HEK293 (cell line): ENCODE measurements at regions not wholly inside any gene's neighbourhood (a gene's known extent, or its start where the extent isn't known, plus 50 kb on each side); places are given as distances from the start of the nearest gene placed in this dataset.

ENCODE experiments used
- CTCF ChIA-PET: fragments of 350-600 bp; formaldehyde crosslinking; extraction: SDS; loops from one replicate; lab custom pipeline; 2021; ENCODE audit warnings: antibody characterized with exemption; lab: Yijun Ruan, JAX
- POLR2A ChIA-PET: fragments of 300-600 bp; formaldehyde crosslinking; extraction: SDS; loops from one replicate; lab custom pipeline; 2020; ENCODE audit warnings: antibody characterized with exemption, inconsistent platforms; lab: Yijun Ruan, JAX
- H3K27ac ChIP-seq: fragments of 200-500 bp; sonication (Bioruptor generic); 2 replicates; pipeline ENCODE4 v1.5.1; 2014; ENCODE audit warnings: low read depth, low read length, control low read depth, inconsistent platforms; ENCODE audit errors: extremely low read depth
- H3K36me3 ChIP-seq, 2 experiments: fragments of 200-500 bp in 1 of 2; sonication (Bioruptor generic) in 1 of 2; 1 replicate in 1 of 2; 2 replicates in 1 of 2; pipeline ENCODE4 v1.5.1; 2014 to 2017; ENCODE audit warnings: inconsistent platforms in 2 of 2, low read length in 2 of 2; ENCODE audit not compliant: control insufficient read depth in 2 of 2, insufficient read depth in 1 of 2
- H3K4me1 ChIP-seq: fragments of 200-500 bp; sonication (Bioruptor generic); 2 replicates; pipeline ENCODE4 v1.5.1; 2014; ENCODE audit warnings: mild to moderate bottlenecking, low read length, inconsistent platforms; ENCODE audit not compliant: control insufficient read depth, insufficient read depth
- H3K4me3 ChIP-seq: 2 replicates; pipeline ENCODE4 v1.5.1; 2011; ENCODE audit warnings: low read depth, mild to moderate bottlenecking, control low read depth, low read length, moderate library complexity
- H3K9me3 ChIP-seq: fragments of 200-500 bp; sonication (Bioruptor generic); 2 replicates; pipeline ENCODE4 v1.5.1; 2014; ENCODE audit warnings: low read depth, low read length, inconsistent platforms; ENCODE audit not compliant: control insufficient read depth, insufficient read depth
- BCL11B ChIP-seq: fragments of 450-650 bp; formaldehyde crosslinking; IDR thresholded peaks from 2 replicates; pipeline ENCODE4 v1.5.1; 2016; ENCODE audit warnings: low read depth, missing biosample characterization, missing genetic modification characterization
- MEIS1 ChIP-seq: sonication (generic); formaldehyde crosslinking; IDR thresholded peaks from 2 replicates; pipeline ENCODE4 v1.8.1; 2022; ENCODE audit warnings: missing genetic modification reagents, mild to moderate bottlenecking, borderline replicate concordance
- OVOL3 ChIP-seq: fragments of 450-650 bp; formaldehyde crosslinking; IDR thresholded peaks from 2 replicates; pipeline ENCODE4 v1.5.1; 2016; ENCODE audit warnings: missing biosample characterization, missing genetic modification characterization
- ZBTB49 ChIP-seq: fragments of 450-650 bp; formaldehyde crosslinking; IDR thresholded peaks from 2 replicates; pipeline ENCODE4 v1.5.1; 2016; ENCODE audit warnings: missing biosample characterization, missing genetic modification characterization, low read depth
- ZFP3 ChIP-seq: fragments of 450-650 bp; formaldehyde crosslinking; IDR thresholded peaks from 2 replicates; pipeline ENCODE4 v1.5.1; 2016; ENCODE audit warnings: low read depth, missing biosample characterization, missing genetic modification characterization
- ZNF10 ChIP-seq: fragments of 450-650 bp; formaldehyde crosslinking; IDR thresholded peaks from 2 replicates; pipeline ENCODE4 v1.5.1; 2017; ENCODE audit warnings: missing biosample characterization, missing genetic modification characterization
- ZNF155 ChIP-seq: fragments of 450-650 bp; formaldehyde crosslinking; IDR thresholded peaks from 2 replicates; pipeline ENCODE4 v1.5.1; 2016; ENCODE audit warnings: missing biosample characterization, missing genetic modification characterization
- ZNF174 ChIP-seq: fragments of 450-650 bp; formaldehyde crosslinking; IDR thresholded peaks from 2 replicates; pipeline ENCODE4 v1.5.0; 2017; ENCODE audit warnings: missing biosample characterization, mild to moderate bottlenecking, missing genetic modification characterization
- ZNF23 ChIP-seq: fragments of 450-650 bp; formaldehyde crosslinking; IDR thresholded peaks from 2 replicates; pipeline ENCODE4 v1.5.1; 2016; ENCODE audit warnings: missing biosample characterization, missing genetic modification characterization, borderline replicate concordance
- ZNF292 ChIP-seq: fragments of 450-650 bp; formaldehyde crosslinking; IDR thresholded peaks from 2 replicates; pipeline ENCODE4 v1.5.1; 2016; ENCODE audit warnings: low read depth, missing biosample characterization, missing genetic modification characterization, borderline replicate concordance
- ZNF324 ChIP-seq: fragments of 450-650 bp; formaldehyde crosslinking; IDR thresholded peaks from 2 replicates; pipeline ENCODE4 v1.5.1; 2016; ENCODE audit warnings: missing biosample characterization, missing genetic modification characterization
- ZNF404 ChIP-seq: fragments of 450-650 bp; formaldehyde crosslinking; IDR thresholded peaks from 2 replicates; pipeline ENCODE4 v1.5.1; 2017; ENCODE audit warnings: missing biosample characterization, missing genetic modification characterization
- ZNF580 ChIP-seq: fragments of 450-650 bp; formaldehyde crosslinking; IDR thresholded peaks from 2 replicates; pipeline ENCODE4 v1.5.1; 2016; ENCODE audit warnings: missing biosample characterization, missing genetic modification characterization
- ZNF610 ChIP-seq: fragments of 450-650 bp; formaldehyde crosslinking; IDR thresholded peaks from 2 replicates; pipeline ENCODE4 v1.5.1; 2016; ENCODE audit warnings: missing biosample characterization, missing genetic modification characterization, borderline replicate concordance
- ZNF776 ChIP-seq: fragments of 450-650 bp; formaldehyde crosslinking; IDR thresholded peaks from 2 replicates; pipeline ENCODE4 v1.5.0; 2017; ENCODE audit warnings: missing biosample characterization, missing genetic modification characterization, borderline replicate concordance
- TF ChIP-seq, protein P1 (sequence below): sonication (generic); formaldehyde crosslinking; IDR thresholded peaks from 2 replicates; pipeline ENCODE4 v1.8.1; 2022; ENCODE audit warnings: mild to moderate bottlenecking, moderate library complexity, missing genetic modification reagents
- TF ChIP-seq, protein P2 (sequence below): fragments of 450-650 bp; formaldehyde crosslinking; IDR thresholded peaks from 2 replicates; pipeline ENCODE4 v1.5.1; 2017; ENCODE audit warnings: missing biosample characterization, missing genetic modification characterization
- TF ChIP-seq, protein P3 (sequence below): fragments of 450-650 bp; formaldehyde crosslinking; IDR thresholded peaks from 2 replicates; pipeline ENCODE4 v1.5.1; 2016; ENCODE audit warnings: missing biosample characterization, missing genetic modification characterization

GRCh38 chr19:23515551-23515950, 120.3 kb upstream of the ZNF91 start (continued):
- no peak for TF ChIP-seq ZNF292

DNA sequence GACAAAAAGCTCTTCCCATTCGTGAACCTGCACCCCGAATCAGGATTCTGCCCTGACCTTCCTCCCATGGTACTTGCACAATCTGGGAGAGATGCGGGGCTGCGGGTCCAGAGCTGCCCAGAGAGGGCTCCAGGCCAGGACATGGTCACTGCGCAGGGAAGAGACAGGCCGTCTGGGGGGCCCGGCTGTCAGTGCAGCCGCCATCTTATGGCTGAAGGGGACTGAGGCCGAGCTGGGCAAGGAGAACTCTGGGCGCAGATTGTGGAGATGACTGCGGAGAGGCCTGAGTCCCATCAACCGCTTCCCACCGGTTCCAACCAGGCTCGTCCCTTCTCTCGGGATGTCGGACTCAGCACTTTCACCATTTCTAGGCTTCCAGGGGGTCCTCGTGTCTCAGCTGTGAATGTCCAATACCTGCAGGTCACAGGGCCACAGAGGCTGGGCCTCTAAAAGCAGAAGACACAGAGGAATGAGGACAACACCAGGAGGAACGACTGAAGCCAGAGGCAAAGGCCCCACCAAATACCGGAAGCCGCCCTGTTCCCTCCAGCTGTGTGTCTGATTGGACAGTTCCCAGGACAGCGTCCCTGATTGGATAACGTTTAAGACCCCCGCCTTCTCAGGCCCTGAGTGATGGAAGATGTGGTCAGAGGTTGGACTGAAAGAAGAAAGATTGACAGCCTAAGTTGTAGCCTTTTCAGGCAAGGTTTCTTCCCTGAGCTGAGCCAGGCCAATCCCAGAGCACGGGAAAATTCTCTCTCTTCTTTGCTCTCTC, 117.1 kb upstream of the ZNF91 start:
- H3K36me3 ChIP-seq, result no peaks in the 10 kb centered on the region
- H3K4me1 ChIP-seq, result no peaks in the 10 kb centered on the region
- H3K9me3 ChIP-seq, result no peaks in the 10 kb centered on the region
- ChIA-PET POLR2A (no interaction called here), CTCF (no interaction called here)
- no peak overlapping the region for H3K27ac ChIP-seq
- H3K4me3 ChIP-seq, result no peak overlapping the region
- TF ChIP-seq ZNF174 (tag by site-specific recombination), result no peak

GRCh38 chr19:23509686-23510450, 114.6 kb upstream of the ZNF91 start:
- no peaks in the 10 kb centered on the region for H3K9me3 ChIP-seq
- ChIA-PET CTCF (interaction anchor here (0.6 kb wide), 1 partner anchor 32 kb away, joined by 3 read pairs; no protein-coding TSS in a partner anchor), POLR2A (no interaction called here)
- no peaks in the 10 kb centered on the region for H3K4me1 ChIP-seq
- no peak overlapping the region for H3K4me3 ChIP-seq
- no peak overlapping the region for H3K27ac ChIP-seq
- TF ChIP-seq ZNF324 (tag by site-specific recombination), result no peak
- no peak for TF ChIP-seq ZNF776 (tag by site-specific recombination)
- TF ChIP-seq, protein P1, sequence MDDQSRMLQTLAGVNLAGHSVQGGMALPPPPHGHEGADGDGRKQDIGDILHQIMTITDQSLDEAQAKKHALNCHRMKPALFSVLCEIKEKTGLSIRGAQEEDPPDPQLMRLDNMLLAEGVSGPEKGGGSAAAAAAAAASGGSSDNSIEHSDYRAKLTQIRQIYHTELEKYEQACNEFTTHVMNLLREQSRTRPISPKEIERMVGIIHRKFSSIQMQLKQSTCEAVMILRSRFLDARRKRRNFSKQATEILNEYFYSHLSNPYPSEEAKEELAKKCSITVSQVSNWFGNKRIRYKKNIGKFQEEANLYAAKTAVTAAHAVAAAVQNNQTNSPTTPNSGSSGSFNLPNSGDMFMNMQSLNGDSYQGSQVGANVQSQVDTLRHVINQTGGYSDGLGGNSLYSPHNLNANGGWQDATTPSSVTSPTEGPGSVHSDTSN (CRISPR knock-in tag), result no peak
- no peak for TF ChIP-seq ZNF610 (tag by site-specific recombination)
- TF ChIP-seq ZFP3 (tag by site-specific recombination), result no peak
- no peak for TF ChIP-seq ZBTB49
- H3K36me3 ChIP-seq, result no peaks in the 10 kb centered on the region

- POLR2A ChIA-PET, result no interaction called here
- Histone ChIP-seq H3K4me1 (no peaks in the 10 kb centered on the region), H3K4me3 (no peak overlapping the region), H3K9me3 (no peaks in the 10 kb centered on the region), H3K27ac (no peak overlapping the region), H3K36me3 (no peaks in the 10 kb centered on the region)
- CTCF ChIA-PET, result interaction anchor here (0.7 kb wide), 1 partner anchor 310 kb away, joined by 3 read pairs; no protein-coding TSS in a partner anchor
- TF ChIP-seq ZNF23 (tag by site-specific recombination), result no peak
- TF ChIP-seq, protein P2, sequence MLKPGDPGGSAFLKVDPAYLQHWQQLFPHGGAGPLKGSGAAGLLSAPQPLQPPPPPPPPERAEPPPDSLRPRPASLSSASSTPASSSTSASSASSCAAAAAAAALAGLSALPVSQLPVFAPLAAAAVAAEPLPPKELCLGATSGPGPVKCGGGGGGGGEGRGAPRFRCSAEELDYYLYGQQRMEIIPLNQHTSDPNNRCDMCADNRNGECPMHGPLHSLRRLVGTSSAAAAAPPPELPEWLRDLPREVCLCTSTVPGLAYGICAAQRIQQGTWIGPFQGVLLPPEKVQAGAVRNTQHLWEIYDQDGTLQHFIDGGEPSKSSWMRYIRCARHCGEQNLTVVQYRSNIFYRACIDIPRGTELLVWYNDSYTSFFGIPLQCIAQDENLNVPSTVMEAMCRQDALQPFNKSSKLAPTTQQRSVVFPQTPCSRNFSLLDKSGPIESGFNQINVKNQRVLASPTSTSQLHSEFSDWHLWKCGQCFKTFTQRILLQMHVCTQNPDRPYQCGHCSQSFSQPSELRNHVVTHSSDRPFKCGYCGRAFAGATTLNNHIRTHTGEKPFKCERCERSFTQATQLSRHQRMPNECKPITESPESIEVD (tag by site-specific recombination), result no peak
- TF ChIP-seq ZNF155 (tag by site-specific recombination), result no peak
- no peak for TF ChIP-seq MEIS1 (CRISPR knock-in tag)
- TF ChIP-seq OVOL3 (tag by site-specific recombination), result no peak
- TF ChIP-seq ZNF580 (tag by site-specific recombination), result no peak
- TF ChIP-seq, protein P3, sequence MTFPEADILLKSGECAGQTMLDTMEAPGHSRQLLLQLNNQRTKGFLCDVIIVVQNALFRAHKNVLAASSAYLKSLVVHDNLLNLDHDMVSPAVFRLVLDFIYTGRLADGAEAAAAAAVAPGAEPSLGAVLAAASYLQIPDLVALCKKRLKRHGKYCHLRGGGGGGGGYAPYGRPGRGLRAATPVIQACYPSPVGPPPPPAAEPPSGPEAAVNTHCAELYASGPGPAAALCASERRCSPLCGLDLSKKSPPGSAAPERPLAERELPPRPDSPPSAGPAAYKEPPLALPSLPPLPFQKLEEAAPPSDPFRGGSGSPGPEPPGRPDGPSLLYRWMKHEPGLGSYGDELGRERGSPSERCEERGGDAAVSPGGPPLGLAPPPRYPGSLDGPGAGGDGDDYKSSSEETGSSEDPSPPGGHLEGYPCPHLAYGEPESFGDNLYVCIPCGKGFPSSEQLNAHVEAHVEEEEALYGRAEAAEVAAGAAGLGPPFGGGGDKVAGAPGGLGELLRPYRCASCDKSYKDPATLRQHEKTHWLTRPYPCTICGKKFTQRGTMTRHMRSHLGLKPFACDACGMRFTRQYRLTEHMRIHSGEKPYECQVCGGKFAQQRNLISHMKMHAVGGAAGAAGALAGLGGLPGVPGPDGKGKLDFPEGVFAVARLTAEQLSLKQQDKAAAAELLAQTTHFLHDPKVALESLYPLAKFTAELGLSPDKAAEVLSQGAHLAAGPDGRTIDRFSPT (tag by site-specific recombination), result no peak
- no peak for TF ChIP-seq BCL11B (tag by site-specific recombination)
- TF ChIP-seq ZNF10 (tag by site-specific recombination), result no peak
- no peak for TF ChIP-seq ZNF404 (tag by site-specific recombination)
- TF ChIP-seq, protein P1 (CRISPR knock-in tag), result no peak
Measured at GRCh38 chr19:23507446-23507845, 112.2 kb upstream of the ZNF91 start.
